ENCODE measurements at regions not wholly inside any gene's neighbourhood (a gene's known extent, or its start where the extent isn't known, plus 50 kb on each side); places are given as distances from the start of the nearest gene placed in this dataset.

- no peak for FAIRE-seq
- no peaks in the 10 kb centered on the region for H3K36me3 ChIP-seq (replicated peaks in 1 of 2; ENCODE audit: control insufficient read depth in 1 of 2, insufficient read depth in 2 of 2, low read length in 2 of 2)
- no peak overlapping the region for H3K27ac ChIP-seq (ENCODE audit: extremely low read length, insufficient read depth, low read length)
- no peak for DNase-seq (ENCODE audit: low spot score)
- H2AFZ ChIP-seq (ENCODE audit: low read length): no peak overlapping the region
- BruUV-seq (replicated peaks): no TSS peak
- H3K79me2 ChIP-seq (ENCODE audit: insufficient read depth, low read length): no peaks in the 10 kb centered on the region
- no peaks in the 10 kb centered on the region for H3K4me1 ChIP-seq (ENCODE audit: insufficient read depth, low read length)
- in situ Hi-C loops (cut with HindIII; ENCODE audit: extremely low pct_ligation_motif_present, low pct_unique_long_range_greater_than_20kb) (loop anchor here (10.0 kb wide), 1 partner anchor 516 kb away; no protein-coding TSS in a partner anchor), intact Hi-C loops (cut with micrococcal nuclease; ENCODE audit: unreplicated experiment) (no loop called here)
- peaks cover 0 to 9% of the 10 kb centered on the region in 2 experiments; a peak in 1 of 5 replicates for H3K27me3 ChIP-seq (ENCODE audit: control insufficient read depth in 1 of 2, insufficient read depth in 2 of 2, low read length in 2 of 2)
- 63% methylated on average over 20 of the region's 27 CpGs for WGBS (ENCODE audit: low lambda C conversion rate)
- TF ChIP-seq HDAC1 (CRISPR knock-in tag; IDR thresholded peaks at IDR 0.05): no peak
- no peak for TF ChIP-seq MAFG (CRISPR knock-in tag; IDR thresholded peaks at IDR 0.05)
- TF ChIP-seq SP5 (CRISPR knock-in tag; IDR thresholded peaks at IDR 0.05; ENCODE audit: borderline replicate concordance, low read depth): no peak
- no peak for TF ChIP-seq GATA4 (IDR thresholded peaks at IDR 0.05; ENCODE audit: borderline replicate concordance, low read depth)
- TF ChIP-seq NFKB2 (CRISPR knock-in tag; IDR thresholded peaks at IDR 0.05; ENCODE audit: borderline replicate concordance): no peak
- TF ChIP-seq ZNF607 (CRISPR knock-in tag; IDR thresholded peaks at IDR 0.05; ENCODE audit: borderline replicate concordance): no peak
- TF ChIP-seq ZNF12 (CRISPR knock-in tag; IDR thresholded peaks at IDR 0.05): no peak
- no peak for TF ChIP-seq ZBTB3 (CRISPR knock-in tag; IDR thresholded peaks at IDR 0.05; ENCODE audit: borderline replicate concordance, low read depth)
- TF ChIP-seq ZNF674 (CRISPR knock-in tag; IDR thresholded peaks at IDR 0.05; ENCODE audit: low read depth): no peak
- no peak for TF ChIP-seq TCF7 (IDR thresholded peaks at IDR 0.05; ENCODE audit: low read depth)
- TF ChIP-seq HOXA3 (CRISPR knock-in tag; IDR thresholded peaks at IDR 0.05): no peak
- no peak for TF ChIP-seq EZH2 (conservative IDR thresholded peaks at IDR 0.05; ENCODE audit: low read depth, low read length)
- no peak for TF ChIP-seq ZNF605 (CRISPR knock-in tag; IDR thresholded peaks at IDR 0.05)
- TF ChIP-seq ZNF264 (CRISPR knock-in tag; IDR thresholded peaks at IDR 0.05): no peak
- TF ChIP-seq TP53 (CRISPR knock-in tag; conservative IDR thresholded peaks at IDR 0.05): no peak
- no peak; the same call in 2 of the 3 replicates for ATAC-seq
- no peaks in the 10 kb centered on the region for H3K9me3 ChIP-seq (ENCODE audit: low read length)
- H3K4me2 ChIP-seq (ENCODE audit: low read depth, low read length): no peak overlapping the region
- no peaks in the 10 kb centered on the region for H4K20me1 ChIP-seq (ENCODE audit: insufficient read depth, low read length)
- CTCF ChIA-PET (ENCODE audit: low intra/inter-chr PET ratio, low total read pairs): no interaction called here
- H3K4me3 ChIP-seq (replicated peaks in 1 of 3; ENCODE audit: insufficient read depth in 1 of 3, low read depth in 2 of 3, low read length in 3 of 3): no peak overlapping the region
- H3K9ac ChIP-seq (ENCODE audit: insufficient read depth, low read depth, low read length): no peak overlapping the region
- POLR2A ChIA-PET: no interaction called here
These were observed 112.0 kb upstream of the NDUFV2 start for GRCh38 chr18:8990276-8991031.
